CD4-positive, alpha-beta T cell treated with Interleukin-2 at 100 ng/mL for 4 hours (primary cell): ENCODE measurements at regions not wholly inside any gene's neighbourhood (a gene's known extent, or its start where the extent isn't known, plus 50 kb on each side); places are given as distances from the start of the nearest gene placed in this dataset.
"Not testable (repeated sequence)": the region's sequence is repeated elsewhere in the genome, so short reads cannot be mapped to it uniquely, and the experiment has no call there.

Experiments used
- DNase-seq: peaks from one replicate; pipeline ENCODE4 v3.0.0-alpha.2; 2020; ENCODE audit warnings: low spot score

DNA sequence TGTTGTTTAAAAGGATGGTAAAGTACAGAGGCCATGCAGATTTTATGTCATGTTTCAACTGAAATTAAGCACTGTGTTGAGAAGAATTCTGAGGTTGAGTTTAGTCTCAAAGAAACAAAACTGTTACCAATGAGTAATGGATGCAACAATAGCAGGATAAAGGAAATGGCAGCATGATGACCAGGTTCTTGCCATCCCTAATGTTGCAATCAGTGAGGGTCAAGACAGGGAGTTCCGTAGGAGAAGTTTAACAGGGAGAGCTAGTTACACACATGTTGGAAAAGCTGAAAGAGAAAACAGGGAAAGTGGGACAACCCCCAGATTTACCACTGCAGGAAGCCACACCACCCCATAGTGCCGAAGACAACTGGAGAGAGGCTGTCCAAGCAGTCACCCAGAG lies 343.8 kb upstream of the EPHA4 start:
- DNase-seq, result no peak

DNA sequence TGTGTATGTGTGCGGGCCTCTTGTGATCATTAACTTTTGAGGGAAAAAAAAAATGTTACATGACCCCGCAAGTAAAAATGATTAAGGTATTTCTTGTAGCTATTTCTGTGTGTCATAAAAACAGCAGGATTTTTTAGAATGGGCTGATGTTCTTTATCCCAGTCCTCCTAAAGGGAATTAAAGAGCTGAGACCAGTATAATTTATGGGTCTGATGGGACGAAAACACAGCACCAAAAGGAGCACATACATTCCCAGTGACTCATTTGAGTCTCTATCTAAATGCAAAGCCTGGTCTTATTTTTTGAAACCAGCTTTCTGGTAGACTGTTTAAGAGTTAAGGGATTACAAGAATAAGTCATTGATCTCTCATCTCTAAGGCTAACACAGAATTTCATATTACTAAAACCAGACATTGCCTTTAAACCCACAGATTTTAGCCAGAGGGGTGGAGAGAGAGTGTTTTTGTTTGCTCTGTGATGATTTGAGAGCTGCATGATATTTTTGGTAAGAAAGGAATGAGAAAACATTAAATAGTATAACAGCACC lies 342.3 kb upstream of the EPHA4 start:
- no peak for DNase-seq

DNA sequence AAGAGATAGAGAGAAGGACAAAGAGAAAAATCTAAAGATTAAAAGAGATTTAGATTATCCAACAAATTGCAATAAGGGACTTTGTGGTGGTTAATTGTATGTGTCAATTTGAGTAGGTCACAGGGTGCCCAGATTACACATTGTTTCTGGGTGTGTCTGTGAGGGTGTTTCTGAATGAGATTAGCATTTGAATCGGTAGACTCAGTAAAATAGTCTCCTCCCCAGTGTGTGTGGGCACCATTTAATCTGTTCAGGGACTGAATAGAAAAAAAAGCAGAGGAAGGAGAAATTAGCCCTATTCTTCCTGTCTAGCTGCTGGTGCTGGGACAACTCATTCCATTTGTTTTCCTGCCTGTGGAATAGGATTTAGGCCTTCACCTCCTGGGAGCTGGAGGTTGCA lies 339.8 kb upstream of the EPHA4 start:
- DNase-seq, result no peak

DNA sequence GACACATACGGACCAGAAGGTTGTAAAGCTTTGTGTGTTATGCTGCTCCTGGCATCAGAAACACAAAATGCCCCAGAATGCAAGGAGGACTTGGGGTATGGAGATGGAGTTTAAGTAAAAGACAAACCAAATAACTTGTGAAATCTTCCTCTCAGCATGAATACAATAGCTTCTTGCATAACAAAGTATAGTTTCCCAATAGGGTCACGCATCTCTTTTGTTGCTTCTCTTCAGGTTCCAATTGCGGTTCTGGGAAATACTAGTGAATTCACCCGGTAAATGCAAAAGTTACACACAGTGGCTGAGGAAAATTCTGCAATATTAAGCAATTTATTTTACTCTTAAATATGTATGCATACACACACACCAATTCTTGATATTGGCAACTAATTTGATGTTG lies 339.2 kb upstream of the EPHA4 start:
- no peak for DNase-seq

DNA sequence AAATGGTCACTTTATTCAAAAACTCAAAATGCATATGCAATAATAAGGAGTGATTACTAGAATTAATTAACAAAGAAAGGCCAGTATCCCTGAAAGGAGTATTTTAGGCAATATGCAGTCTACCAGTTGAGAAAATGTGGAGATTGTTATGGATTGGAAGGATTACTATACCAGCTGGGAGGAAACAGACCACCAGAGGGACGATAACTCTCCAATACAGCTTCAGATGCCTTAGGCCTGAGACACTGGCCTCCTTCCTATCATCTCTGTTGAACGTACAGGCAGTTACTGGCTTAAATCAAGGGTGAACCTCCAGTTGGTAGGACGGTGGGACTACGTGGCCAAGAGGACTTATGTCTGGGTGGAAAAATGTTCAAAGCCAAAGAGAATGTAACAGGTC lies 336.4 kb upstream of the EPHA4 start:
- DNase-seq, result no peak

DNA sequence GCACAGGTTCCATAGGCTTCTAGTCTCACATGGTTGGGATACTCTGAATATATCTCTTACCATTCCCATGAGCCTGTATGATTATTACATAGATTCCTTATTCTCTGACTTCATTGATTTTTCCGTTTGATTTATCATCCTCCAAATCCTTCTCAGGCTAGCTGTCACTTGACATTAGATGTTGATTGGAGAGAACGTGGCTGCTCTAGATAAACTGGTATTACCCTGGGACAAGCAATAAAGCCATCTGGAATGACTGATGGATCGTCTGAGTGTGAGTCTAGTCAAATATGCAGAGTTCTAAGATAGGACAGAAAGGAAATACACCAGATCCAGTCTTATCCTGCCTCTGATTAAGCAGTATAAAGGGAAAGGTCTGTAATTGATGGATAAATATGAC lies 325.6 kb upstream of the EPHA4 start:
- DNase-seq, result no peak

DNA sequence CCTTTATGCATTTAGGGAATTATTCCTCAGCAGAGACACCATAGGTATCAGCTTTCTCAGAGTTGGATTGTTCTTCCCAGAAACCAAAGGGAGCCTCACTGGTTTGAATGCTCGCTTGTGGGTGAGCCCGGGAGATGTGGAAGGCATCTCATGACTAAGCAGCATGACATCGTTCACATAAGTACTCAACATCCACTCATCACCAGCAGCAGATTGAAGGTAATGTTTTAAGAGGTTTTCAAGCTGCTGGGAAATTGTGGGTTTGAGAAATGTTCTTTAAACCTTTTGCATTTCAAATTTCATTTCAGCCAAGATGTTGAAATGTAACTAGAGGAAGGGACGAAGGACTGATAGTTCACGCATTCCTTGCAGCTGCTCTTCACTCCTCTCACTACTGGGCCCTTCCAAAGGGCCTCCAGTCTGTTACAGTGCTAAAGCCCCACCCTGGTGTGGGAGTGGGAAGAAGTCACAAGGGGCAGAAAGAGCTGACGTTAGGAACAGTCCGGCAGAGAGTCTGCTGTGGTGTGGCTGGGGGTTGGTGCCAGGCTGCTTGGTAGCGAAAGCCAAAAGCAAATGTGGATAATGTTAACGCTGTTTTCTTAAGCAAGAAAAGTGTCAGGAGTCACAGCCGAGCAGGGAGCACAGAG lies 324.5 kb upstream of the EPHA4 start:
- DNase-seq, result no peak

DNA sequence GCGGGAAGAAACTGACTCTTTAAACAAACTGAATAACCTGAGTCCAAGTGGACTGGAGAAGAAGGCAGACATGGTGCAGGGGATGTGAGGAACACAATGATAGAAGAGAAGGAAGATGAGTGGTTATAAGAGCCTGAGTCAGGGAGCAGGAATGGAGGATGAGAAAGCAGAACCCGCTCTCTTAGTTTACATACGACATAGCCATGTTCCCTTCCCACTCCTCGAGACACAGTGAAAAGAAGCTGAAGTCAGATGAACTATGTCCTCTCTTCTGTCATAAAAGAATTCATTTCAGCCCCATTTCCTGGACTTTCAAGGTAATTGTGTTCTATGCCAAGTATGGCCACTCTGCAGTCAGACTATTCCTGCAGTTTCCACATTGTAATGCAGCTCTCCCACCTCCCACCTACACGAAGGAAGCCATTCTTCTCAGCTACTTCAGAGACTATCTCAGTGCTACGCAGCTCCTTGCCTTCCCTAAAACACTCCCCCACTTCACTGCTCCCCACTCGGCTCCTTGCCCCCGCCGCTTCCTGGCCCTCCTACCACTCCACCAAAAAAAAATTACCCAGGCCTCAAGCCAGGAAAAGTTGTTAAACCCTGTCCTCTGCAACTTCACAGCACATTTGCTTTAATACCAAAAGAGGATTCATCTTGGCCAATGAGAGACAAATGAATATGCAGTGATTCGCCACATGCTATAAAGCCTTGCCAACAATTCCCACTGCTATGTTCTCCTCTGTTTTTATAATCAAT lies 323.4 kb upstream of the EPHA4 start:
- no peak for DNase-seq

DNA sequence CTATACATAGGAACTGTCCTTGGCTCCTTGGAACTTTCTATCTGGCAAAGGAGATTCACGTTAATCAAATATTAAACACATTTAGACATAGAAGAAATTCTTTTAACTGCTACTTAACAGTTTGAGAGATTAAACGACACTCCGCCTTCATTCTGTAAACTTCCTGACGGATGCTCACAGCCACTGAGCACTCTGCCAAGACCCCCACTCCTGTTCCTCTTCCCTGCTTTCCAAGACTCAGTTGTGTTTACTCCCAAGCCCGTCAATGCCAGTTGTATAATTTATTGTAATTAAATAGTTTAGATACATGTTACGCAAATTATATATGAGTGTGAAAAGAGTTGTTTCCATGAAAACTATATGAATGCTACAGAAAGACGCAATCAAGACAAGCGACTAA lies 321.4 kb upstream of the EPHA4 start:
- DNase-seq, result no peak

DNA sequence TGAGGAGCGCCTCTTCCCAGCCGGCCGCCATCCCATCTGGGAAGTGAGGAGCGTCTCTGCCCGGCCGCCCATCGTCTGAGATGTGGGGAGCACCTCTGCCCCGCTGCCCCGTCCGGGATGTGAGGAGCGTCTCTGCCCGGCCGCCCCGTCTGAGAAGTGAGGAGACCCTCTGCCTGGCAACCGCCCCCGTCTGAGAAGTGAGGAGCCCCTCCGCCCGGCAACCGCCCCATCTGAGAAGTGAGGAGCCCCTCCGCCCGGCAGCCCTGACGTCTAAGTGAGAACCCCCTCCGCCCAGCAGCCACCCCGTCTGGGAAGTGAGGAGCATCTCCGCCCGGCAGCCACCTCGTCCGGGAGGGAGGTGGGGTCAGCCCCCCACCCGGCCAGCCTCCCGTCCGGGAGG lies 319.9 kb upstream of the EPHA4 start:
- not testable (repeated sequence) for DNase-seq

DNA sequence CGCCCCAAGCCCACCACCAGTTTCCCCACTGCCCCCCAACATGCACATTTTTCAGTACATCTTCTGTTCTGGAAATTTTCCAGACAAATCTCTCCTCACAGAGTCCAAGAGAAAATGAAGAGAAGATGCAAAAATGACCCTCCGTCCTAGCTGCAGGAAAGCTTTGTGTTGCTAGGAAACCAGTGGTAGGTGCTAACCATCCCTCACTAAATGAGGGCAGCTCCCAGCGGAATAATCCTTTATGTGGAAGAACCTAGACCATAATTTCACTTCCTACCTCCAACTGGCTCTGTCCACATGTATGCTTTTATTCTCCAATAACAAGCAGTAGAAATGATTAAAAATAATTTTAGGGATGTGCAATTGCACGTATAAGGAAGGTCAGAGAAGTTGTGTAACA lies 311.9 kb upstream of the EPHA4 start:
- DNase-seq, result no peak

DNA sequence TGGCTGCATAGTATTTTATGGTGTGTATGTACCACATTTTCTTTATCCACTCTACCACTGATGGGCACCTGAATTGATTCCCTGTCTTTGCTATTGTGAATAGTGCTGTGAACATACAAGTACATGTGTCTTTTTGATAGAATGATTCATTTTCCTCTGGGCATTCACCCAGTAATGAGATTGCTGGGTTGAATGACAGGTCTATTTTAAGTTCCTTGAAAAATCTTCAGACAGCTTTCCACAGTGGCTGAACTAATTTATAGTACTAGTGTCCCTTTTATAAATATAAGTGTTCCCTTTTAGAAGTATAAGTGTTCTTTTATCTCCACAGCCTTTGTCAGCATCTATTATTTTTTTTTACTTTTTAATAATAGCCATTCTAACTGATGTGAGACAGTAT lies 303.9 kb upstream of the EPHA4 start:
- no peak for DNase-seq

DNA sequence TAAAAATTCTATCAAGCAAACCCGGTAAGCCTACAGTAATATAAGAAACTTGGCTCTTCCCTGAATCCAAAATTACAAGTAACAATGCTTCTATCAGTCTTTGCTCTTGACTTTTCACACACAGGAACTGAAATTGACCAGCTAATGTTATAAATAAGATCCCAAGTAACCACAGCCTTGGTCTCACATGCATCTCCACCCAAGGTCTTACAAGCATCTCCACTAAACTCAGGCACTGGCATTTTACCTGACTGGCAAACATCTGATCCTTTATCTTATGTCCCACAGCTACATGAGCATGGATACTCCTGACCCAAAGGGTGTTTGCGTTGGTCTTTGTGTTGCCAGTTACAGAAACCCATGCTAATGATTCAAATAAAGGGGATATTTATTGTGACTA lies 302.3 kb upstream of the EPHA4 start:
- DNase-seq, result no peak

DNA sequence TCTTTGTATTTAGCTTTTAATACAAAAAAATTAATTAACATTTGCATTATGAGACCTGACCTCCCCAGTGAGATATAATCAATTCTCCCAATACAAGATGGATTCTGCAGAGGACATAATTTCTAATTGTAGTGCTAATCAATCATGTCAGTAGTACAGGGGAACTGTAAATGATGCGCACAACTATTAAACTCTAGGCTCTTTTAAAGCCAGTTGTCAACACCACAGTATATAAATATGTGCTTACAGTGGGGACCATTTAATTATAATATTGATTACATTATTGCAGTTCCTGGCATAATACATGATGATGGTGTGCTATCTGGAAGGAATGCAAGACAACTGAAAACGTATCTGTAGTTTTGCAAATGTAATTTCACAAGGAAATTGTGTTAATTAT lies 285.6 kb upstream of the EPHA4 start:
- no peak for DNase-seq

DNA sequence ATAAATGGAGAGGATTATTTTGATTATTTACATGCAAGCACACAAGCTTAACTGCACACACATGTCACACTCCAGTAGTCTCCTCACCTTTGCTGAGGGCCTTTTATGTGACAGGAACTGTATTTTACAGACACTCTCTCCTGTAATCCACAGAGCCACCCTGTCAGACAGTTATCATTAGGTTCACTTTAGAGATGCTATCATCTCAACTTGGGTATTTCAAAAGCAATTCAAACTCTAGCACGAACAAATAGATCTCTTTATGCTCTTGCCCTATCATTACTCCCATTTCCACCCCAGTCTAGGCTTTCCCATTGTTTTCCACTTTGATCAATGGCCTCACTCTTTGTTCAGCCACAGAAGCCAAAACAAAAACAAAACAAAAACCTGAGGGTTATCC lies 281.2 kb upstream of the EPHA4 start:
- no peak for DNase-seq

DNA sequence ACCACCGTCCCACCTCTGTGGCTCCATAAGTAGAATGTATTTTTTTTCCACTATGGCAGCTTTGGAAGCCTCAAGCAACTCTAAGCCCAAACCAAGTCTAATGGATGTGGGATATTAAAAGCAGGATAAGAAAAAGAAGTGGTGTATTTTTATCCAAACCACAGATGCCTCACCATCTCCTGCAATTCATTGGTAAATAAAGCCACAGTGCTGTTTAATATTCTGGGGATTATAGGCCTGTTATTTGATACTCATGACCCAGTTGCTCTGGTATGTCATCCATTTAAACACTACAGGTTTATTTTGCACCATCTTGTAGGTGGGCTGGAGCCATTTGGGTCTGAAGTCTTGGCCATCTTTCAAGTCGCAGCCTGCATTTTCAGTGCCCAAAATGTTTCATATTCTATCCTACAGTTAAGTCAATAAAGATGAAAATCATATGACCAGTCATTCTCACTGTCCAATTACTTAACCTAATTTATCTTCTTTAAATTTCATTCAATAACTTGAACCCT lies 279.5 kb upstream of the EPHA4 start:
- DNase-seq, result no peak

DNA sequence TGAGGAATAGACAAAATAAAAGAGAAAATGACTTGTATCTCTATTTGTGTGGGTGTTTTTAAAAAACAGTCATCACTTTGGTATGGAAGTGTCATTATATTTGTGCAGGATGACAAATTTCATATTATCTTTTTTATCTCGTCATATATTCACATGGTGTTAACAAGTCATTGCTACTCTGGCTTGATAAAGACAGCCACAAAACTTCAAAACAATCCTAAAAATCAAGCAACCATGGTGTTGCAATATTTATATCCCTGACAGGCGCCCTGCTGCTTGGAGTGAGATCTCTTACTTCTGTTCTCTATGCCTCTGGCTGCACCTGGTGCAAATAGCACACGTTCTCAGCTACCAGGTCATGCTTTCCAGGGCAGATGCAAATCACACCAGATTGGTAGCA lies 278.0 kb upstream of the EPHA4 start:
- DNase-seq, result no peak

DNA sequence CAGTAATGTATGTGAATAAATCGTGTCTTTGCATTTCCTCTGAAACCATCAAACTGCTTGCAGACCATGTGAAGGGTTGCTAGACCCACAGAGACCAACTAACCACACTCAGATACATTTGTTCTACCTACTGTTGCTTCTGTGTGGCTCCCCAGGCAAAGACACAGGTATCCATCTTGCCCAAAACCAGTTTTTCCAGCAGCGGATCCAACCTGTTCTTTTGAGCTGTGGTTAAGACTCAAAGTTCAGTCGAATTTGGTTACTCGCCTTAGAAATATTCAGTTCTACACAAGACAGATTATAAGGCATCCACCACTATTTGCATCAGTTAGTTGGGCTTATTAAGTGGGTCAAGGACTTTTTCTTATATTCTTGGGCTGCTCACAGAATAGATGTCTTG lies 276.2 kb upstream of the EPHA4 start:
- DNase-seq, result no peak

DNA sequence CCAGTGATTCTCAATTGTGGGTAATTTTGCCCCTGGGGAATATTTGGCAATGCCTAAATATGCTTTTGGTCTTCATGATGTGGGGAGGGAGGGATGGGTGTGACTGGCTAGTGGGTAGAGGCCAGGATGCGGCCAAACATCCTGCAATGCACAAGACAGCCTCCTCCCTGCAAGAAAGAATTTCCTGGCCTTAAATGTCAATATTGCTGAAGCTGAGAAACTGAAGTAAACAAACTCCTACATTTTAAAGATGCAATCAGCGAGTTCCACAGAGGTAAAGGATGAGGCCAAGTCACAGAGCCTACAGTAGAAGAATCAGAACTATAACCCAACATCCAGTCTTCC lies 272.9 kb upstream of the EPHA4 start:
- no peak for DNase-seq

DNA sequence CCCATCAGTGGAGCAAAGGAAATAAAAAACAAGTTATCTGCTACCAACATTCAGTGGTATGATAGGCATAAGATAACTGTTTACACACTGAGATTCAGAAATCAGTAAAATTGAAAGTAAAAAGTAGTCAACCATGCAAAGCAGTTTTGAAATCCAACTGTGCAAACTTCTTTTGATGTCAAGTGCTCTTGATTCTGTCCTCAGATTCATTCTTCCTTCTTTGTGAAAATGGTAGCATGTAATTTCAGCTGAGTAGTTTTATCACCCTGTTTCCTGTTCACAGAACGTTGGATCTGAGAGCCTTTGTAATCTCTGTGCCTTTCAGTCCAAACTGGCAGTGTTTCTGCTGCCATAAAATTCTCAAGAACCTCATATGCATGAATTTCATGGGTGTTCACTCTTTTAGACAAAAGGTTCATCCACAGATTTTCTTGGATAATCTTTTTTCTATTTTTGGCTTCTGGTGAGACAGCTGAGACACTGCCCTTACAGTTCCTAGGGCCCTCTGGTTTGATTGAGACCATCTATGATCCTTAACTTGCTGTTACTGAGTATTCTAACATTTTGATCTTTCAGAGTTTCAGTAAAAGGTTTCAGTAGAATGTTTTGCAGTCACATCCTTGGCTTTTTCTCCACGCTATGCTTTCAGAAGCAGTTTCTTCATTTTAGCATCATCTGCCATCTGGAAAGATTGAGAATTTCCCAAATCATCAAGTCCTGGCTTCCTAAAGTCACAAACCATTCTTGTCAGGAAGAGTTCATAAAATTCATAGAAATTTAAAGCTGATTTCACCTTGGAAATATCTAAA lies 272.3 kb upstream of the EPHA4 start:
- no peak for DNase-seq

DNA sequence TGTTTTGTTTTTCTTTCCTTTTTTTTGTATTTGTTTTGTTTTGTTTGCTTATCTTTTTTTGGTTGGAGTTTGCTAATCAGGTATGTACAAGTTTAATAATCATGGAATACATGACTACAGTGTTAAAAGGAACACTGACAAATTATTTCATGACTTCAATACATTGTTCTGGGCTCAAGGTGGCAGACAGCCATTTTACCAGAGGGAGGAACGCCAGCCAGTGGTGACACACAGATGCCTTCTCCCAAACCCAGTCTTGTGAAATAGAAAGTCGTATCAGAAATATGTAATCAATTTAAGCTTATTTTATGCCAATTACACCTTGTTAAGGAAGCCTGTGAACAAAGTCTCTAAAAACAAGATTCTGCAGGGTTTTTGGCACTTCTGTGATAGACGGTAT lies 264.0 kb upstream of the EPHA4 start:
- DNase-seq, result no peak

DNA sequence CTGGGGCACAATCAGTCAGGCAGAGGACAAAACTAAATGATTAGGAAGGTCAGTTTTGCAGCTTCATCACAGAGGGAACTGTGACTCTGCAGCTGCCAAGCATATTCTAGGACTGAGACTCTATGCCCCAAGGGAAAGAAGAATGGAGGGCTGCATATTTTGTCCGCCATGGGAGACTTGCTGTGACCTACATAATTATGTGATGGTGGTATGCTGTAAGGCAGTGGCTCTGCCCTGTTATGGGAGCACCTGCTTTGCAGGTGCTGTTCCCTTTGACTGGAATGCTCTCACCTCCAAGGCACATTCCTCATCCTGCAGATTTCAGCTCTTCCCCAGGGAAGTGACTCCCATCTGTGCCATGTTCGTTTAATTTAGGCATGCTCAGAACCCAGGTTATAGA lies 261.9 kb upstream of the EPHA4 start:
- no peak for DNase-seq

DNA sequence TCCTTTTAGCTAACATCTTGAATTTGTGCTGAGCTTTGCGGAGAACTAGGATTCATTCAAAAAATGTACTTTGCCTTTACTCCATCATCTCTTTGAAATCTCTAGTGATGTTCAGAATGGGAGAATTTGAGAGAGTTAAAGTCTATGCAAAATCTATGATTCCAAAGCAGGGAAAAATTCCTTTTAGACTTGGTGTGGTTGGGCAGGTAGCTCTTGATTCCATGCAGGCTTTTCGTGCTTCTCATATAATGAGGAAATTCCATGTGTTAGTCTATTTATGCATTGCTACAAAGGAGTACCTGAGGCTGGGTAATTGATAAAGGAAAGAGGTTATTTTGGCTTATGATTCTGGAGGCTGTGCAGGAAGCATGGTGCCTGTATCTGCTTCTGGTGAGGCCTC lies 258.9 kb upstream of the EPHA4 start:
- DNase-seq, result no peak
